Body of pancreas (tissue), 4 donors: ENCODE measurements at regions not wholly inside any gene's neighbourhood (a gene's known extent, or its start where the extent isn't known, plus 50 kb on each side); places are given as distances from the start of the nearest gene placed in this dataset.
A peak's percentile ranks its signal among the peaks of the same experiment; 100 is the strongest.

Experiments used
- ATAC-seq: fragments of 150-250 bp; one replicate; pipeline ENCODE4 v1.9.1; 2016
- DNase-seq, 4 donors: peaks; one replicate each; pipeline ENCODE4 v3.0.0-alpha.2; 2019
- H3K27ac ChIP-seq, 4 donors: fragments of 200-600 bp; sonication (generic); 1 replicate in 3 of 4; 2 replicates in 1 of 4; pipeline versions ENCODE4 v1.5.1 to v1.6.1; 2016 to 2019; ENCODE audit warnings: mild to moderate bottlenecking in 1 of 4, mixed read lengths in 1 of 4, moderate library complexity in 1 of 4
- H3K27me3 ChIP-seq, 2 donors: fragments of 200-600 bp; sonication (generic); one replicate each; pipeline ENCODE4 v1.6.0; 2016; ENCODE audit warnings: mild to moderate bottlenecking in 1 of 2
- H3K36me3 ChIP-seq, 2 donors: fragments of 200-600 bp; sonication (generic); replicated peaks in 1 of 2; 2 replicates each; pipeline ENCODE4 v1.5.1; 2016; ENCODE audit warnings: low read depth in 2 of 2; ENCODE audit not compliant: insufficient read depth in 1 of 2
- H3K4me1 ChIP-seq: fragments of 200-600 bp; sonication (generic); one replicate; pipeline ENCODE4 v1.6.0; 2016
- H3K4me3 ChIP-seq, 2 donors: fragments of 200-600 bp; sonication (generic); 1 replicate in 1 of 2; 2 replicates in 1 of 2; pipeline ENCODE4 v1.5.1; 2016 to 2019
- H3K9me3 ChIP-seq, 3 donors: fragments of 200-600 bp; sonication (generic); 1 replicate in 2 of 3; 2 replicates in 1 of 3; pipeline ENCODE4 v1.5.1; 2016
- CTCF ChIP-seq, 7 experiments: fragments of 450-650 bp in 4 of 7; fragments of 200-600 bp in 3 of 7; sonication (generic) in 3 of 7; IDR thresholded peaks; one replicate each; pipeline ENCODE4 v1.5.1; 2016 to 2019; ENCODE audit warnings: antibody characterized with exemption in 7 of 7
- POLR2A ChIP-seq, 3 donors: fragments of 450-650 bp; IDR thresholded peaks; one replicate each; pipeline ENCODE4 v1.6.1; 2016; ENCODE audit warnings: antibody characterized with exemption in 3 of 3, mild to moderate bottlenecking in 2 of 3
- WGBS, 2 donors: methylation state at CpG; one replicate each; pipeline ENCODE4 v1.1.5; 2017; 5-methylcytosine and 5-hydroxymethylcytosine counted together
- intact Hi-C: fragments of 100-400 bp; cut with DNase I; formaldehyde crosslinking; loops from one replicate; pipeline ENCODE4 v1.15.1; 2023

- H3K4me1 ChIP-seq, result no peaks in the 10 kb centered on the region
- DNase-seq, result no peak
- no peaks in the 10 kb centered on the region for H3K36me3 ChIP-seq
- ATAC-seq, result no peak
- H3K27me3 ChIP-seq, result no peaks in the 10 kb centered on the region
- 58 to 59% methylated on average over 2 of the region's 2 CpGs for WGBS, 2 donors
- H3K4me3 ChIP-seq, result no peak overlapping the region
- no peak for TF ChIP-seq CTCF (IDR thresholded peaks at IDR 0.05)
- H3K9me3 ChIP-seq, result no peaks in the 10 kb centered on the region
- H3K27ac ChIP-seq, result no peak overlapping the region
- intact Hi-C loops, result no loop called here
Measured at GRCh38 chr12:16849473-16849872, 243.5 kb upstream of the LMO3 start.

GRCh38 chr12:16844875-16845274 is 238.9 kb upstream of the LMO3 start:
- 70 to 78% methylated on average over 7 of the region's 7 CpGs for WGBS, 2 donors
- TF ChIP-seq CTCF (IDR thresholded peaks at IDR 0.05), result peak in 4 of 7 experiments; percentile 29 to 52 (median 34)
- TF ChIP-seq POLR2A (IDR thresholded peaks at IDR 0.05), result no peak
- peak in 3 of 4 donors; percentile 12 to 40 (median 14) for DNase-seq

GRCh38 chr12:16833376-16834015 is 227.5 kb upstream of the LMO3 start:
- H3K4me1 ChIP-seq, result no peaks in the 10 kb centered on the region
- no peaks in the 10 kb centered on the region for H3K27me3 ChIP-seq
- no peaks in the 10 kb centered on the region for H3K36me3 ChIP-seq
- intact Hi-C loops, result no loop called here
- DNase-seq (no peak), ATAC-seq (no peak)
- H3K9me3 ChIP-seq, result no peaks in the 10 kb centered on the region
- 37 to 48% methylated on average over 2 of the region's 2 CpGs for WGBS, 2 donors
- TF ChIP-seq CTCF (IDR thresholded peaks at IDR 0.05) (no peak), POLR2A (IDR thresholded peaks at IDR 0.05) (no peak)
- H3K27ac ChIP-seq, result no peak overlapping the region
- H3K4me3 ChIP-seq, result no peak overlapping the region

More at GRCh38 chr12:16844875-16845274, 238.9 kb upstream of the LMO3 start:
- Histone ChIP-seq H3K4me1 (no peaks in the 10 kb centered on the region), H3K9me3 (no peaks in the 10 kb centered on the region), H3K27ac (no peak overlapping the region), H3K4me3 (no peak overlapping the region), H3K27me3 (no peaks in the 10 kb centered on the region), H3K36me3 (no peaks in the 10 kb centered on the region)
- intact Hi-C loops, result no loop called here
- ATAC-seq, result no peak

- DNase-seq (no peak), ATAC-seq (no peak)
- Histone ChIP-seq H3K4me1 (no peaks in the 10 kb centered on the region), H3K4me3 (no peak overlapping the region), H3K9me3 (no peaks in the 10 kb centered on the region), H3K27me3 (no peaks in the 10 kb centered on the region), H3K36me3 (no peaks in the 10 kb centered on the region), H3K27ac (no peak overlapping the region)
- TF ChIP-seq CTCF (IDR thresholded peaks at IDR 0.05), result no peak
- no peak for TF ChIP-seq POLR2A (IDR thresholded peaks at IDR 0.05)
- intact Hi-C loops, result no loop called here
- 42 to 63% methylated on average over 2 of the region's 2 CpGs for WGBS, 2 donors
Measured at GRCh38 chr12:16828891-16829290, 222.9 kb upstream of the LMO3 start.

GRCh38 chr12:16807731-16808130 is 201.8 kb upstream of the LMO3 start:
- 81 to 83% methylated on average over 4 of the region's 4 CpGs for WGBS, 2 donors
- ATAC-seq, result no peak

More at GRCh38 chr12:16807731-16808130, 201.8 kb upstream of the LMO3 start:
- no peak for TF ChIP-seq POLR2A (IDR thresholded peaks at IDR 0.05)
- no peak for TF ChIP-seq CTCF (IDR thresholded peaks at IDR 0.05)
- Histone ChIP-seq H3K9me3 (no peaks in the 10 kb centered on the region), H3K36me3 (no peaks in the 10 kb centered on the region), H3K4me3 (no peak overlapping the region), H3K27ac (no peak overlapping the region), H3K4me1 (no peaks in the 10 kb centered on the region), H3K27me3 (no peaks in the 10 kb centered on the region)
- intact Hi-C loops, result no loop called here
- no peak for DNase-seq
